ENCODE measurements at regions not wholly inside any gene's neighbourhood (a gene's known extent, or its start where the extent isn't known, plus 50 kb on each side); places are given as distances from the start of the nearest gene placed in this dataset.
"Not testable (repeated sequence)": the region's sequence is repeated elsewhere in the genome, so short reads cannot be mapped to it uniquely, and the experiment has no call there.

DNA sequence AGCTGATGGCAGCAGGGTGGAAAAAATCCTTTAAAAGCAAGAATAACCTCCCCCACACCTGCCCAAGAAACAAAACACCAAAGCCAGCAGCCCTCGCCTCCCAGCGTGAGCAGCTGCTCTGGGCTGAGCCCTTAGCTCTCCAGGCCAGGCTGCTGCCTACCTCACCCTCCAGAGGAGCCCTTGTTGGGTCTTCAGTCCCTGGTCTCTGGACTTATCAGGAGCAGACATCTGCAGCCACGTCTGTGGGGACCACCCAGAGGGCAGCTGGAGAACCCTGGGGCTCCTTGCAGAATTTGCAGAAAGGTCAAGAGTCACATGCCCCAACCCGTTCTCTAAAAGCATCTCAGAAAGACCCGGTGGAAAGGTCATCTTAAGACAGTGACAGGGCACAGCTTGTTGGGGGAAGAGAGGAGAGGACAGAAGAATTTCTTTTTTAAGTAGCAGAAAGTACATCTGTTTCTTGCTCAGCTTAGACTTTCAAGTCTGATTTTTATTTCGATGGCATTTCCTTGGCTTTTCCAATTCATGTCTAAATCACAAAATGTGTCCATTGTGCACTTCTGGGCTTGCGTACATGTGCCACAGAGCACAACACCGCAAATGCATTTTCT is 425.7 kb upstream of the NFE2L3 start:
- Histone ChIP-seq H3K4me3 (ENCODE audit: low read length) (no peak overlapping the region), H3K27me3 (ENCODE audit: insufficient read depth, low read length) (peaks cover 3% of the 10 kb centered on the region), H3K4me1 (ENCODE audit: insufficient read depth, low read length) (no peaks in the 10 kb centered on the region), H3K9me3 (ENCODE audit: low read depth, low read length) (no peaks in the 10 kb centered on the region)

DNA sequence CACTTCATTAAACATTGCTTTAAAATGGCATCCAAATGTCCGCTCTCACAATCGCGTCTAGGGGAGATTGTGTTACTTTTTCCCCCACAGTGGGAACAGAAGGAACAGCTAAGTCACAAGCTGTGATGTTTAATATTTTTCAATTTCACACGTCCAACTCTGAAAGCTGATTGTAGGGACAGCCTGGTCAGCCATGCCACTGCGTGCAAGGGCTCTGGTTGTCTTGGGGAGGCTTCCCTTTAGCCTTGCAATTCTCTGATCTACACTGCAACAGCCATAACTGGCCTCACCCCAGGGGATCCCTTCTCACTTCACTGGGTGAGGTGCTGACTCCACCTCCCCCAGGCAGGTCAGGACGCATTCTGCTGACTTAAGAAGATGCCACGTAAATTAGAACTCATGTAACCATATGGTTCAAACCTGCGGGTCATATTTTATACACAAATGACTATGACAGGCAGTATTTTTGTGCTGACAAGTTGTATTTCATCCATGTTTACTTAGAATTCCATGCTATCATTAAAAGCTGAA is 425.2 kb upstream of the NFE2L3 start:
- H3K27me3 ChIP-seq (ENCODE audit: insufficient read depth, low read length): peaks cover 3% of the 10 kb centered on the region
- H3K4me1 ChIP-seq (ENCODE audit: insufficient read depth, low read length): no peaks in the 10 kb centered on the region
- H3K4me3 ChIP-seq (ENCODE audit: low read length): no peak overlapping the region
- no peaks in the 10 kb centered on the region for H3K9me3 ChIP-seq (ENCODE audit: low read depth, low read length)

DNA sequence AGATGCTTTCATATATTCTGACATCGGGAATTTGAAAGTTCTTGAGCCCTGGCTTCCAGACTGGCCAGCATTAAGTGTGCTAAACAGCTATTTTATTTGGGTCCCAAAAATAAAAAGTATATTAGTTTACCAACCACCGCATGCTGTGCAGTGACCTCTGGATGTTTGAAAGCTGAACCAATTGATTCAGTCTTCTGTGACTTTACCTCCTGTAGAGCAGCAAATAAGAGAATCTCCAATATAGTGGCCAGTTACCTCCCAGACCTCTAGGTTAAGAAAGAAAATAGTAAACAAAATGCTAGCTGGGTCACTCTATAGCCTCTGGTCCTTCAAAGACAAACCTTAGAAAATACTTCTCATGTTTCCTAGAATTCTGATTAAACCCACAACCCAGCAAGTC is 424.6 kb upstream of the NFE2L3 start:
- Histone ChIP-seq H3K9me3 (ENCODE audit: low read depth, low read length) (no peaks in the 10 kb centered on the region), H3K4me3 (ENCODE audit: low read length) (no peak overlapping the region), H3K4me1 (ENCODE audit: insufficient read depth, low read length) (no peaks in the 10 kb centered on the region), H3K27me3 (ENCODE audit: insufficient read depth, low read length) (peaks cover 3% of the 10 kb centered on the region)

DNA sequence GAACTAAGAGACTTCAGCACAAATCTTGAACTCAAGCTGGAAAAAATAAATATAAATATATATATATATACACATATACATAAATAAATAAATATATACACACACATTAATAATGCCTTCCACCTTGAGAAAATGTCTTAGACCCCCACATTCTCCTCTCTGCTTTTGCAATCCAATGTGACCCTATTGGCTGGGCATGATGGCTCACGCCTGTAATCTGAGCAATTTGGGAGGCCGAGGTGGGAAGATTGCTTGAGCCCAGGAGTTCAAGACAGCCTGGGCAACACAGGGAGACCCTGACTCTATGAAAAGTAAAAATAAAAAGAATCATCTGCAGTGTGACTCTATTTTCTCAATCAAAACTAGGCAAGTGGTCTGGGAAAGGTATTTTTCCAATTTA is 424.1 kb upstream of the NFE2L3 start:
- peaks cover 3% of the 10 kb centered on the region for H3K27me3 ChIP-seq (ENCODE audit: insufficient read depth, low read length)
- no peaks in the 10 kb centered on the region for H3K4me1 ChIP-seq (ENCODE audit: insufficient read depth, low read length)
- H3K9me3 ChIP-seq (ENCODE audit: low read depth, low read length): no peaks in the 10 kb centered on the region
- H3K4me3 ChIP-seq (ENCODE audit: low read length): no peak overlapping the region

DNA sequence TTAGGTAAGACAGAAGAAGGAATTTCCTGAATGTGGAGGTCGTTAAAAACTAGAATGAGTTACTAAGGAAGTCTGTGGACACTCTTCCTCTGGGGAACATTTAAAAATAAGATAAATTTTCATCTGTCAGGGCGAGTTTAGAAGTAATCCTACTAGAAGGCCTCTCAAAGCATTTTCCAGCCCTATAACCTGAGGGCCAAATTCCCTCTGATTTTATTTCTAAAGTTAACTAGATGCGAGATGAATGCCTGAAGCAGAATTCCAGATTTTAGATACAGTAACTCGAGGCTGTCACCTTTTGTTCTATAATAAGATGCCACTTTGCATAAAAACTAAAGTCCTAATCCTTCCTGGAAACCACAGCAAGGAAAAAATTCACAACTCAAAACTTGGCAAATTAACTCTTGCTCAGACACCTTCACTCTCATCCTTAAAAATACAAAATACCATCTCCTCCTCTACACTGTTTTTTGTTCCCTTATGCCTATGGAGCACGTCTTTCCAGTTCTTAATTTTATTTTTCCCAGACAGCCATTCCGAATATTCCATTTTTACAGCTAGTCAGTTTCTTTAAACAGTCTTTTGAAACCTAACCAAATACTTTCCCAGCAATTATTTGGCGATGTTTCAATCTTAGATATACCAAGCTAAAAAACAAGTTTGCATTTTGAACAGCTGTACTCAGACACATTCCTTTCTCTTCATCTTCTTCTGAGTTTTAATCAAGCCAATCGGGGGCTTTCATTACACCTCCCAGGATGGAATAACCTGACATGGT is 420.7 kb upstream of the NFE2L3 start:
- Histone ChIP-seq H3K4me1 (ENCODE audit: insufficient read depth, low read length) (no peaks in the 10 kb centered on the region), H3K4me3 (ENCODE audit: low read length) (no peak overlapping the region), H3K9me3 (ENCODE audit: low read depth, low read length) (no peaks in the 10 kb centered on the region), H3K27me3 (ENCODE audit: insufficient read depth, low read length) (peaks cover 3% of the 10 kb centered on the region)

DNA sequence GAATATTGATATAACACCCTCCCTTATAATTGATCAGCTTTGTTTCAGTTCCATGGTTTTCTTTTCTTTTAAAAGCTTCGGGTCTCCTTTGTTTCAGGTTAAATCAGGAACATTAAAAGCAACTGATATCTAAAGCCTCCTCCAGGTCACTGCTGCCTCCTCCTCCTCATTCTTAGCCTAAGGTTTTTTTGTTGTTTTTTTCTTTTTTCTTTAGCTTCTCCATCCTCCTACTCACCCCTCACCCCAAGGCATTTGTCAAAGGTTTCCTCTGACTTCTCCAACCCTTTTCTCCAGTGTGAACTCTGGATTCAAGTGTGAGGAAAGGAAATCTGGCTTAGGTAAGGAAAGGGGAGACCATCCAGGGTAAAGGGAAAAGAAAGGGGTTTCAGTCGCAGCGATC is 420.2 kb upstream of the NFE2L3 start:
- Histone ChIP-seq H3K27me3 (ENCODE audit: insufficient read depth, low read length) (peaks cover 3% of the 10 kb centered on the region), H3K9me3 (ENCODE audit: low read depth, low read length) (no peaks in the 10 kb centered on the region), H3K4me1 (ENCODE audit: insufficient read depth, low read length) (no peaks in the 10 kb centered on the region), H3K4me3 (ENCODE audit: low read length) (no peak overlapping the region)

DNA sequence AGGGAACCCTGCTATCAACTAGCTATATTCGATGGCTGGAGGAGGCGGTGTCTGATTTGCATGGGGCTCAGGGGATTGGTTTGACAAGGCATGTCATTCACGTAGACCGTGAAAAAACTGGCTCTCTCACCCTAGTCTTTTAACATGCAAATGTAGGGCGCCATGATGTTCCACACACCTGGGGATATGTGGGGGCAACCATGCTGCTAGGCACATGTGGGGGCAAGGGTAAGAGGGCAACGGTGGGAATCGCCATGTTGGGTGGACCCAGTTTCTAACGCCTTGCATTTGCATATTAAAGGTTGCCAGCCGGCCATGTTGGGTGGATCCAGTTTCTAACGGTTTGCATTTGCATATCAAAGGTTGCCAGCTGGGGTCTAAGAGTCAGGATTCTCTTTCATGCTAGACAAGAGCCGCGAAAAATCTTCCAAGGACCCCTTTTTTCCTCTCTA is 419.2 kb upstream of the NFE2L3 start:
- Histone ChIP-seq H3K9me3 (ENCODE audit: low read depth, low read length) (no peaks in the 10 kb centered on the region), H3K4me1 (ENCODE audit: insufficient read depth, low read length) (no peaks in the 10 kb centered on the region), H3K27me3 (ENCODE audit: insufficient read depth, low read length) (peaks cover 3% of the 10 kb centered on the region), H3K4me3 (ENCODE audit: low read length) (no peak overlapping the region)

DNA sequence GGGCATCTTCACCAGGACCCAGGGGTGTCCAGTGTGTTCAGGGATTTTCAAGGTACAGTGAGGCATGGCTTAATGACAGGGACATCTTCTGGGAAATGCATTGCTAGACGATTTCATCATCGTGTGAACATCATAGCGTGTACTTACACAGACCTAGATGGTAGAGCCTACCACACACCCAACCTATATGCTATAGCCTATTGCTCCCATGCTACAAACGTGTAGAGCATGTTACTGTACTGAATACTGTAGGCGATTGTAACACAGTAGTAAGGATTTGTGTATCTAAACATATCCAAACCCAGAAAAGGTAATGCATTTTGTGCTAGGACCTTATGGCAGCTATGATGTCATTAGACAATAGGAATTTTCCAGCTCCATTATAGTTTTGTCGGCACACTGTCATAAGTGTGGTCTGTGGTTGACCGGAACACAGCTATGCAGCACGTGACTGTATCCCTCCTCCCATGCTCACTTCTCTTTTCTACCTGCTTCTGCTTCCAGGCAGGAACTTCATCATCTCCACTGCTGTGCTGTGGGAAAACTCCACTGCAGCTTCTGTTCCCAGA is 416.2 kb upstream of the NFE2L3 start:
- Histone ChIP-seq H3K4me1 (ENCODE audit: insufficient read depth, low read length) (no peaks in the 10 kb centered on the region), H3K4me3 (ENCODE audit: low read length) (no peak overlapping the region), H3K27me3 (ENCODE audit: insufficient read depth, low read length) (no peaks in the 10 kb centered on the region), H3K9me3 (ENCODE audit: low read depth, low read length) (no peaks in the 10 kb centered on the region)

DNA sequence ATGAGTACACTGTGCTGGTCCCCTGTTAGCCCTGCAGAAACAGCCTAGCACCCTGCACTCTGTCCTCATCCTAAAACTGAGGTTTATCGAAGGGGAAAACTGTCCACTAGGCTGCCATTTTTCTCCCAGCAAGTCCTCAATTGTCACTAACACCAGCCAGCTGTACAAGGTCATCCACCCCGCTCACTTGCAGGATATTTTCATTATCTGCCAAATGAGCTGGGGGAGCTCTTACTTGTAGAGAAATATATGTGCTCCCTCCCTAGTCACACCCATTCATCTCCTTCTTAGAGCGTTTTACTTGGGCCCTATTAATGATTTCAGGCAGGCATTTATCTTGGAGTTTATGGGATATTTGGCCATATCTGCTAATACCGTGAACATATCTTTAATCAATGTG is 413.5 kb upstream of the NFE2L3 start:
- no peak overlapping the region for H3K4me3 ChIP-seq (ENCODE audit: low read length)
- no peaks in the 10 kb centered on the region for H3K9me3 ChIP-seq (ENCODE audit: low read depth, low read length)
- H3K27me3 ChIP-seq (ENCODE audit: insufficient read depth, low read length): no peaks in the 10 kb centered on the region
- no peaks in the 10 kb centered on the region for H3K4me1 ChIP-seq (ENCODE audit: insufficient read depth, low read length)

DNA sequence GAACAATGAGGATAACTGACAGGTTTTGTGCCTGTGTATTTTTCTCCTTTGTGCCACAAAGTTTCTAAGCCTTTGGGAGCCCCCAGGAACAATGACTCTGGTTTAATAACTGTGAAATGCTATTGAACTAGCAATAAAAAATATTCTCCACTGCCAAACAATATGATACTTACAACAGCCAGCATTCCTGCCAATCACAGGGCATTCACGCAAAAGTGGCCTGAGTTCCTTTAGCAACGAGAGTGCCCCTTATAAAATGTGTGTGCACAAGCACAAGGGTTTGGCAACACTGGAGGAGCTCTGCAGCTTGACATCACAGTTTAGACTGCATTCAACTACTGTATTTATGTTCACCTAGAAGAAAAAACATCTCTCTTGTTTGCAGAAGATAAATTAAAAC is 412.9 kb upstream of the NFE2L3 start:
- no peaks in the 10 kb centered on the region for H3K27me3 ChIP-seq (ENCODE audit: insufficient read depth, low read length)
- no peaks in the 10 kb centered on the region for H3K9me3 ChIP-seq (ENCODE audit: low read depth, low read length)
- no peaks in the 10 kb centered on the region for H3K4me1 ChIP-seq (ENCODE audit: insufficient read depth, low read length)
- no peak overlapping the region for H3K4me3 ChIP-seq (ENCODE audit: low read length)

DNA sequence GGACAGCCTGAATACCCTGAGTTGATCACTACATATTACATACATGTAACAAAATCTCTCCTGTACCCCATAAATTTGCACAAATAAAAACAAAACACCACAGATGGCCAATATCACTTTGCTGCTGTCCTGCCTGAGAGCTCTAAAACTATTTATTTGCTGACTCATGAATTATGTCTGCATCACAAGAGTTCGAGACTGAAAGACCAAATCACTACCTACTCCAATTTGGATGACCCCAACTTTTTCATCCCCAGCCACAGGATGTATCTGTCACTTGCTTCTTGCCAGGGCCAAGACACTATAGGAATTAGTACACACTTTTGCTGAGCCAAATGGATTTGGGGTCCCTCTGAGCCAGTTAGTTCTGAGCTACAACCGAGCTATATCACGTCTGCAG is 409.7 kb upstream of the NFE2L3 start:
- no peak overlapping the region for H3K4me3 ChIP-seq (ENCODE audit: low read length)
- H3K27me3 ChIP-seq (ENCODE audit: insufficient read depth, low read length): no peaks in the 10 kb centered on the region
- H3K4me1 ChIP-seq (ENCODE audit: insufficient read depth, low read length): no peaks in the 10 kb centered on the region
- no peaks in the 10 kb centered on the region for H3K9me3 ChIP-seq (ENCODE audit: low read depth, low read length)

DNA sequence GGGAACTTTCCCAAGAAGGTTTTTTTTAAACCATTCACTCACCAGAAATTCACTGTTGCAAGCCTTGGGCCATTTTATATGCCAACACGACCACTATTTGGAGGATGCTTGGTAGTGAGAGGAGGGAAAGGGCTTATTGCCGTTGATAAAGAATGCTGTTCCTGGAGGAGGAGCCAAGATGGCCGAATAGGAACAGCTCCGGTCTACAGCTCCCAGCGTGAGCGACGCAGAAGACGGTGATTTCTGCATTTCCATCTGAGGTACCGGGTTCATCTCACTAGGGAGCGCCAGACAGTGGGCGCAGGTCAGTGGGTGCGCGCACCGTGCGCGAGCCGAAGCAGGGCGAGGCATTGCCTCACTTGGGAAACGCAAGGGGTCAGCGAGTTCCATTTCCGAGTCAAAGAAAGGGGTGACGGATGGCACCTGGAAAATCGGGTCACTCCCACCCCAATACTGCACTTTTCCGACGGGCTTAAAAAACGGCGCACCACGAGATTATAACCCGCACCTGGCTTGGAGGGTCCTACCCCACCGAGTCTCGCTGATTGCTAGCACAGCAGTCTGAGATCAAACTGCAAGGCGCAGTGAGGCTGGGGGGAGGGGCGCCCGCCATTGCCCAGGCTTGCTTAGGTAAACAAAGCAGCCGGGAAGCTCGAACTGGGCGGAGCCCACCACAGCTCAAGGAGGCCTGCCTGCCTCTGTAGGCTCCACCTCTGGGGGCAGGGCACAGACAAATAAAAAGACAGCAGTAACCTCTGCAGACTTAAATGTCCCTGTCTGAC is 408.1 kb upstream of the NFE2L3 start:
- not testable (repeated sequence) for H3K27me3 ChIP-seq (ENCODE audit: insufficient read depth, low read length); H3K9me3 ChIP-seq (ENCODE audit: low read depth, low read length); H3K4me3 ChIP-seq (ENCODE audit: low read length); H3K4me1 ChIP-seq (ENCODE audit: insufficient read depth, low read length)

DNA sequence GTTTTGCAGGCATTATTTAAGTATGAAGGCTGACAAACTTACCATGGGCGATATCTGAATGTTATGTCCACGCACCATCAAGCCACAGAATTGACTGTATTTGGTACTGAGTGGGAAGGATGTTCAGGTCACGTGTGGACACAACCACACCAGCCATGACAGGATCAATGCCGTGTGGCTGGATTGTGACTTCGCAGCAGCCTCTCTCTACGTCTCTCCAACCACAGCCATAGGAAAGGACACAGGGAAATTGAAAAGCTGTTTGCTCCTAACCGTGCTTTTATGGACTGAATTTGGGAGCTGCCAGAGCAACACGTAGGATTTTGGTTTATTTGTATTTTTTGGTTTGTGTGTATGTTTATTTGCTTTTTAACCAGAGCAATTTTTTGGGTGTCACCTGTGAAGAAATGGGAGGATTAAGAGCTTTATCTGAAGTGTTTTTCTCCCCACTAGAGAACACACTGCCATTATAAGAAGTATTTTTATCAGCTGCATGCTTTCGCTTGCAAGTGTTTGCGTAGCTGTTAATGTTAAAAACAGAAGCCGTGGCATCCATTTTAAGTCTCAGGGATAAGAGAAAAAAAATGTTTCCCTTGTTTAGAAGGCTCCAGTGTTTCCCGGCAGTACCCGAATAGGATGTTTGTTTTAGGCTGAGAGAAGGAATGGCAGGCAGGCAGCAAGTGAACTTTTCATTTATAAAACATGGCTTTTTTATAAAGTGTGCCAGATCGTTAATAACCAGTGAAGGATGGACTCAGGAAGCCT is 401.1 kb upstream of the NFE2L3 start:
- Histone ChIP-seq H3K4me1 (ENCODE audit: insufficient read depth, low read length) (no peaks in the 10 kb centered on the region), H3K27me3 (ENCODE audit: insufficient read depth, low read length) (no peaks in the 10 kb centered on the region), H3K4me3 (ENCODE audit: low read length) (no peak overlapping the region), H3K9me3 (ENCODE audit: low read depth, low read length) (no peaks in the 10 kb centered on the region)

DNA sequence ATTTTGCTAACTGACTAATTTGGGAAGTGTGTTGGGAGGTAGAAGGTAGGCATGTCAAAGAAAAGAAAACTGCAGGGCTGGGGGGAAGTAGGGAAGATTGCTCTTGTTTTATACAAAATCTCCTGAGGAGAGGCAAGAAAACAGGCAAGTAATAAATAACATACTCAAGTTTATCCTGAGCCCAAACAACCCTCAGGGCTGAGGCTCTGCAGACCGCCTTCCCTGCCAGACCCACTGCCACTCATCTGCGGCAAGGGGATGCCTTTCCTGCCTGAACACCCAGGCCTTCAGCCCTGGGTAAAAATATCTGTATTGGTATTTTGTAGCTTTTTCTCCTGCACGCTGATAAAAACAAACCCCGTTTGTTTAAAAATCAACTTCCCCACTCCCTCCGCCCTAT is 399.8 kb upstream of the NFE2L3 start:
- H3K27me3 ChIP-seq (ENCODE audit: insufficient read depth, low read length): no peaks in the 10 kb centered on the region
- H3K9me3 ChIP-seq (ENCODE audit: low read depth, low read length): no peaks in the 10 kb centered on the region

More for the DNA sequence above, 399.8 kb upstream of the NFE2L3 start:
- Histone ChIP-seq H3K4me3 (ENCODE audit: low read length) (no peak overlapping the region), H3K4me1 (ENCODE audit: insufficient read depth, low read length) (no peaks in the 10 kb centered on the region)

All from mononuclear cell (primary cell).